Activated CD8-positive, alpha-beta T cell treated with anti-CD3 and anti-CD28 coated beads for 36 hours (primary cell): ENCODE measurements at regions not wholly inside any gene's neighbourhood (a gene's known extent, or its start where the extent isn't known, plus 50 kb on each side); places are given as distances from the start of the nearest gene placed in this dataset.
"Not testable (repeated sequence)": the region's sequence is repeated elsewhere in the genome, so short reads cannot be mapped to it uniquely, and the experiment has no call there.

Experiments used
- ATAC-seq: fragments of 200-7000 bp; cut with Tn5 transposase; one replicate; pipeline ENCODE4 v1.10.0; 2021; ENCODE audit warnings: mild to moderate bottlenecking, moderate library complexity
- CTCF ChIA-PET: fragments of 350-600 bp; sonication (Branson Sonifier 250); formaldehyde crosslinking; loops from one replicate; lab custom pipeline; 2021; ENCODE audit warnings: antibody characterized with exemption; lab: Charles Lee
- POLR2A ChIA-PET: fragments of 350-600 bp; sonication (Branson Sonifier 250); formaldehyde crosslinking; loops from one replicate; lab custom pipeline; 2021; ENCODE audit warnings: antibody characterized with exemption; lab: Charles Lee
- DNase-seq: peaks from one replicate; pipeline ENCODE4 v3.0.0-alpha.2; 2020
- H3K27ac Mint-ChIP-seq: one replicate; pipeline ENCODE4 v1.8.0; 2021; ENCODE audit warnings: mild to moderate bottlenecking, mixed read lengths
- H3K27me3 Mint-ChIP-seq: one replicate; pipeline ENCODE4 v1.8.0; 2021; ENCODE audit warnings: mixed read lengths
- H3K36me3 Mint-ChIP-seq: one replicate; pipeline ENCODE4 v1.8.0; 2021; ENCODE audit warnings: low read depth, mixed read lengths
- H3K4me1 Mint-ChIP-seq: one replicate; pipeline ENCODE4 v1.8.0; 2021; ENCODE audit warnings: low read depth, mixed read lengths
- H3K4me3 Mint-ChIP-seq: one replicate; pipeline ENCODE4 v1.8.0; 2021; ENCODE audit warnings: mild to moderate bottlenecking, moderate library complexity, mixed read lengths
- H3K9me3 Mint-ChIP-seq: one replicate; pipeline ENCODE4 v1.8.0; 2021; ENCODE audit warnings: mixed read lengths
- CTCF ChIP-seq: fragments of 200-600 bp; IDR thresholded peaks from one replicate; pipeline ENCODE4 v1.8.0; 2022; ENCODE audit warnings: antibody characterized with exemption, mild to moderate bottlenecking
- intact Hi-C: fragments of 100-400 bp; cut with micrococcal nuclease; formaldehyde crosslinking; loops from one replicate; pipeline ENCODE4 v1.10.0; 2022

DNA sequence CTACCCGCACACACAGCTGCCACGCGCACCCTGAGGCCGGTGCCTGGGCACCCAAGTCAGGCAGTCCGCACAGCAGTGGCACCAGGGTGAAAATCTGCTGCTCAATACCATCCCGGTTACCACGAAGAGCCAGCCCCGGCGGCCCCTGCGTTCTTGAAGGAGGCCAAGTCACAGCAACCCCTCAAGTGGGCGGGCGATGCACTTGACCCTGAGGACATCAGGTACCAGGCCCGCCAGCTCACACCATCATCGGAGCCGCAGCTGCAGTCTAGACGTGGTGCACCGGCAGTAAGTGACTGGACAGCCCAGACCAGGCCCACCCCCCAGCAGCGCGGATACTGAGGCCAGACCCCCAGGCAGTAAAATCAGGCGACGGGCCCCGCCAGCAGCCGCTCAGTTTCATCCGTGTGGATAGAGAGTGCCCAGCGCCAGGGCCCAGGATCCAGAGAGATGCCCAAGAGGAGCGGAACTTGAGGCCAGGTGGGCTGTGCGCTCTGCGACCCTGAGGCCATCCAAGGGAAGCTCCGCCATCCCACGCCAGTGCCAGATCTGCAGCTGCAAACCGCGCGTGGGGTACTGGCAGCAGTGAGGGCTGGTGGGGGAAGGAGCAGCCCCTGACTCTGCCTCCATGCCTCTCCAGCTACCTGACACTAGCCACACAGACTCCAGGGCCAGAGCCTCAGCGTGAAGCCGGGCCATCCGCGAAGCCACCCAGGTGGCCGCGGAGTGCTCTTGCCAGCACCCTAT is 1214.2 kb downstream of the FOXD4L5 start:
- H3K27ac Mint-ChIP-seq, ATAC-seq, intact Hi-C loops, H3K4me3 Mint-ChIP-seq, POLR2A ChIA-PET, CTCF ChIA-PET, H3K27me3 Mint-ChIP-seq, H3K4me1 Mint-ChIP-seq, H3K9me3 Mint-ChIP-seq, H3K36me3 Mint-ChIP-seq, DNase-seq: not testable (repeated sequence)

DNA sequence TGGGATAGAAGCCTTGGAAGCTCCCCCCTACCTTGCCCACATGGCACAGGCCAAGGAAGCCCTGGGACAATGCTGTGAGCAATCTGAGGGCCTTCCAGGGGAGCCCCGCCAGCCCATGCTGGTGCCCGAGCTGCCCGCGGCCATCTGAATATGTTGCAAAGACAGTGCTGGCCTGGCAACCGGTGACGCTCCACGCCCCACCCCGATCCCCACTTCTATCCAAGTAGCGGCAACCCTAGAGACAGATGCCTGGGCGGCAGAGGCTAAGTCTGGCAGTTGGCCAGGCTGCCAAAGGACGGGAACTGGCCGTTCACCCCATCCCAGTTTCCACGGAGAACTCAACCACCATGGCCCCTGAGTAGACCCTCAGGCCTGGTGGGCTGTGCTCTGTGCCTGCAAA is 1214.9 kb downstream of the FOXD4L5 start:
- H3K4me1 Mint-ChIP-seq, H3K36me3 Mint-ChIP-seq, H3K4me3 Mint-ChIP-seq, CTCF ChIA-PET, H3K9me3 Mint-ChIP-seq, intact Hi-C loops, POLR2A ChIA-PET, H3K27me3 Mint-ChIP-seq, ATAC-seq, H3K27ac Mint-ChIP-seq, DNase-seq: not testable (repeated sequence)

GRCh38 chr9:64066736-64067368 is 1218.2 kb downstream of the FOXD4L5 start:
- POLR2A ChIA-PET, result no interaction called here
- ATAC-seq (no peak), DNase-seq (no peak)
- Mint-ChIP-seq H3K27me3 (no peaks in the 10 kb centered on the region), H3K4me3 (no peak overlapping the region), H3K27ac (no peak overlapping the region), H3K36me3 (no peaks in the 10 kb centered on the region), H3K9me3 (no peaks in the 10 kb centered on the region), H3K4me1 (no peaks in the 10 kb centered on the region)
- no peak for TF ChIP-seq CTCF
- CTCF ChIA-PET, result no interaction called here
- intact Hi-C loops, result no loop called here

GRCh38 chr9:64061013-64061627 is 1223.9 kb downstream of the FOXD4L5 start:
- no peak overlapping the region for H3K4me3 Mint-ChIP-seq
- no peaks in the 10 kb centered on the region for H3K9me3 Mint-ChIP-seq
- DNase-seq (no peak), ATAC-seq (no peak)
- H3K27ac Mint-ChIP-seq, result no peak overlapping the region
- no peaks in the 10 kb centered on the region for H3K4me1 Mint-ChIP-seq
- no peaks in the 10 kb centered on the region for H3K36me3 Mint-ChIP-seq
- no peak for TF ChIP-seq CTCF
- POLR2A ChIA-PET, result no interaction called here
- CTCF ChIA-PET, result no interaction called here
- no peaks in the 10 kb centered on the region for H3K27me3 Mint-ChIP-seq
- intact Hi-C loops, result no loop called here

DNA sequence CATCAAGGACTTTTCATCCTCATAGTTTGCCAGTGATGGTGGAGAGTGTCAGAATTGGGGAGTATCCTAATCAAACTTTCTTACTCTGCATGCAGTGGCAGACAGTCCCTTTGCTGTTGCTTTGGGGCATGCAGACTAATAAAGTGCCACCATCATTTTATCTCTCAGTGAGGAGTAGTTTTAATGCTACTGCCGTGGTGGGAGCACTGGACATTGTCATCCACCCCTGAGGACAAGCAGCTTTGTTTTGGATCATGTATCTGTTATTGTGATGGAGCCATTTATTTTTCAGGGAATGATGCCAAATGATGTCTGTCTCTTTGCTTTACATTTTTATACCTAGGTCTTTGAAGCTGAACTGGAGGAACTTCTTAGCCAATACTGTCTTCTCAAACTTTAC is 1226.9 kb downstream of the FOXD4L5 start:
- H3K4me1 Mint-ChIP-seq, H3K36me3 Mint-ChIP-seq, H3K27ac Mint-ChIP-seq, H3K4me3 Mint-ChIP-seq, POLR2A ChIA-PET, CTCF ChIA-PET, H3K9me3 Mint-ChIP-seq, DNase-seq, ATAC-seq, intact Hi-C loops, H3K27me3 Mint-ChIP-seq: not testable (repeated sequence)

- ChIA-PET POLR2A (no interaction called here), CTCF (no interaction called here)
- no peak for DNase-seq
- H3K27ac Mint-ChIP-seq, result no peak overlapping the region
- H3K9me3 Mint-ChIP-seq, result no peaks in the 10 kb centered on the region
- no peaks in the 10 kb centered on the region for H3K36me3 Mint-ChIP-seq
- intact Hi-C loops, result no loop called here
- H3K27me3 Mint-ChIP-seq, result no peaks in the 10 kb centered on the region
- no peak for TF ChIP-seq CTCF
- no peaks in the 10 kb centered on the region for H3K4me1 Mint-ChIP-seq
- H3K4me3 Mint-ChIP-seq, result no peak overlapping the region
- ATAC-seq, result no peak
Observed at GRCh38 chr9:64057553-64057952, 1227.5 kb downstream of the FOXD4L5 start.

DNA sequence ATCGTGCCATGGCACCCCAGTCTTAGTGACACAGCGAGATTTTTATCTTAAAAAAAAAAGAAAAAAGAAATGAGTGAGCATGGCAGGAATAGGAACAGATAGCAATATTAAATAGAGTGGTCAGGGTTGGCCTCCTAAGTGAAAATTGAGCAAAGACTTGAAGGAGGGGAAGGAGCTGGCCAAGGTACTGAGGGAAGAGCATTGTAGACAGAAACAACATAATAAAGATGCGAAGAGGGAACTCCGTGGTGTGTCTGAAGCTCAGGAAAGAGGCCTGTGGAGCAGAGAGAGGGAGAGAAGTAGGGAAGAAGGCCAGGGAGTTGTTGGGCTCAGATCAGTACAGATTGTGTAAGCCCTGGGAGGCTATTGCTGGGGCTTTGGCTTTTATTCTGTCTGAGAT is 1256.1 kb downstream of the FOXD4L5 start:
- H3K4me1 Mint-ChIP-seq, H3K27ac Mint-ChIP-seq, H3K4me3 Mint-ChIP-seq, H3K9me3 Mint-ChIP-seq, intact Hi-C loops, H3K27me3 Mint-ChIP-seq, ATAC-seq, DNase-seq, POLR2A ChIA-PET, H3K36me3 Mint-ChIP-seq, CTCF ChIA-PET: not testable (repeated sequence)

- H3K27me3 Mint-ChIP-seq, H3K27ac Mint-ChIP-seq, H3K9me3 Mint-ChIP-seq, H3K36me3 Mint-ChIP-seq, H3K4me3 Mint-ChIP-seq, intact Hi-C loops, CTCF ChIA-PET, POLR2A ChIA-PET, ATAC-seq, H3K4me1 Mint-ChIP-seq, DNase-seq: not testable (repeated sequence)
Observed at GRCh38 chr9:64020696-64021491, 1264.1 kb downstream of the FOXD4L5 start.

- CTCF ChIA-PET, POLR2A ChIA-PET, H3K4me1 Mint-ChIP-seq, H3K4me3 Mint-ChIP-seq, DNase-seq, H3K9me3 Mint-ChIP-seq, ATAC-seq, H3K36me3 Mint-ChIP-seq, H3K27me3 Mint-ChIP-seq, intact Hi-C loops, H3K27ac Mint-ChIP-seq: not testable (repeated sequence)
Observed at GRCh38 chr9:64017666-64018065, 1267.3 kb downstream of the FOXD4L5 start.
